ENCODE measurements at regions not wholly inside any gene's neighbourhood (a gene's known extent, or its start where the extent isn't known, plus 50 kb on each side); places are given as distances from the start of the nearest gene placed in this dataset.

DNA sequence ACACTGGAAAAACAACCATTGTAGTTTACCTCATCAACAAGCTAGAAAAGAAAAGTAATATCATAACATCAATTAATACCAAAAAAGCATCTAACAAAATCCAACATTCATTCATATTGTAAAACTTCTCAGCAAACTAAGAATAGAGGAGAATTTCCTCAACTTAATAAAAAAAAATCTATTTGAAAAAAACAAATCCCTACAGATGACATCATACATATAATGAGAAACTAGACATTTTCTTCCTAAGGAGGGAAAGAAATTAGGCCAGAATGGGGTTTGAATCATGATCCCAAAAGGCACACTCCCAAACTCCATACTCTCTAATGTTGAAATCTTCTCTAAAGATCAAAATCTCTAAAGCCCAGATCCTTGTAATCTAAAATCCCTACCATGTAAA is 460.0 kb downstream of the IRS1 start:
- no peak for TF ChIP-seq TAF1 (IDR thresholded peaks at IDR 0.05; ENCODE audit: low read depth, low read length)
- TF ChIP-seq POLR2AphosphoS5 (IDR thresholded peaks at IDR 0.05; ENCODE audit: low read depth, low read length), result no peak
- no peak for TF ChIP-seq SPI1 (IDR thresholded peaks at IDR 0.05; ENCODE audit: low read depth, low read length)
- TF ChIP-seq POLR2A (IDR thresholded peaks at IDR 0.05; ENCODE audit: low read depth, low read length), result no peak
- no peak for TF ChIP-seq PAX5 (IDR thresholded peaks at IDR 0.05; ENCODE audit: insufficient read depth, low read length, severe bottlenecking)
